ENCODE measurements at regions not wholly inside any gene's neighbourhood (a gene's known extent, or its start where the extent isn't known, plus 50 kb on each side); places are given as distances from the start of the nearest gene placed in this dataset.

- no peak overlapping the region for H3K4me2 ChIP-seq (ENCODE audit: low read depth, low read length)
- no peak overlapping the region for H2AK9ac ChIP-seq (replicated peaks; ENCODE audit: low read depth, low read length, poor library complexity)
- H3K23ac ChIP-seq (ENCODE audit: low read depth, low read length): no peak overlapping the region
- no peak overlapping the region for H3K4ac ChIP-seq (ENCODE audit: low read depth, low read length)
- peaks cover 17% of the 10 kb centered on the region for H4K20me1 ChIP-seq (ENCODE audit: insufficient read depth, low read length)
- H4K5ac ChIP-seq (ENCODE audit: low read depth, low read length): no peak overlapping the region
- H3K9me3 ChIP-seq (ENCODE audit: control insufficient read depth, insufficient read depth, low read length): no peaks in the 10 kb centered on the region
- no peak overlapping the region for H3K14ac ChIP-seq (replicated peaks; ENCODE audit: low read depth, low read length)
- TF ChIP-seq, protein P1, sequence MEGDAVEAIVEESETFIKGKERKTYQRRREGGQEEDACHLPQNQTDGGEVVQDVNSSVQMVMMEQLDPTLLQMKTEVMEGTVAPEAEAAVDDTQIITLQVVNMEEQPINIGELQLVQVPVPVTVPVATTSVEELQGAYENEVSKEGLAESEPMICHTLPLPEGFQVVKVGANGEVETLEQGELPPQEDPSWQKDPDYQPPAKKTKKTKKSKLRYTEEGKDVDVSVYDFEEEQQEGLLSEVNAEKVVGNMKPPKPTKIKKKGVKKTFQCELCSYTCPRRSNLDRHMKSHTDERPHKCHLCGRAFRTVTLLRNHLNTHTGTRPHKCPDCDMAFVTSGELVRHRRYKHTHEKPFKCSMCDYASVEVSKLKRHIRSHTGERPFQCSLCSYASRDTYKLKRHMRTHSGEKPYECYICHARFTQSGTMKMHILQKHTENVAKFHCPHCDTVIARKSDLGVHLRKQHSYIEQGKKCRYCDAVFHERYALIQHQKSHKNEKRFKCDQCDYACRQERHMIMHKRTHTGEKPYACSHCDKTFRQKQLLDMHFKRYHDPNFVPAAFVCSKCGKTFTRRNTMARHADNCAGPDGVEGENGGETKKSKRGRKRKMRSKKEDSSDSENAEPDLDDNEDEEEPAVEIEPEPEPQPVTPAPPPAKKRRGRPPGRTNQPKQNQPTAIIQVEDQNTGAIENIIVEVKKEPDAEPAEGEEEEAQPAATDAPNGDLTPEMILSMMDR (conservative IDR thresholded peaks at IDR 0.05; ENCODE audit: low read depth, low read length): no peak
- TF ChIP-seq MAFK (IDR thresholded peaks at IDR 0.05; ENCODE audit: low read depth, low read length) (no peak), ELK1 (IDR thresholded peaks at IDR 0.05; ENCODE audit: borderline replicate concordance, low read depth, low read length) (no peak), CEBPB (IDR thresholded peaks at IDR 0.05; ENCODE audit: low read depth, low read length) (no peak), MAZ (IDR thresholded peaks at IDR 0.05; ENCODE audit: borderline replicate concordance, low read depth, low read length) (no peak), POLR2A (IDR thresholded peaks at IDR 0.05; ENCODE audit: low read depth, low read length) (no peak), BHLHE40 (IDR thresholded peaks at IDR 0.05; ENCODE audit: low read depth, low read length) (no peak), CHD1 (IDR thresholded peaks at IDR 0.05; ENCODE audit: low read depth, low read length) (no peak), RAD21 (IDR thresholded peaks at IDR 0.05; ENCODE audit: low read length) (no peak), SMC3 (IDR thresholded peaks at IDR 0.05; ENCODE audit: low read depth, low read length) (no peak)
- no peak overlapping the region for H3K18ac ChIP-seq (ENCODE audit: low read depth, low read length)
- H3K79me1 ChIP-seq (ENCODE audit: low read depth in 1 of 2, low read length in 2 of 2): peaks cover 15 to 50% of the 10 kb centered on the region in 2 experiments
- H3K4me1 ChIP-seq (ENCODE audit: control insufficient read depth, insufficient read depth, low read length): peaks cover 9% of the 10 kb centered on the region
- no peak overlapping the region for H2BK20ac ChIP-seq (ENCODE audit: low read depth, low read length)
- dilution Hi-C loops (cut with HindIII; ENCODE audit: low sequenced_read_pairs, unreplicated experiment): no loop called here
- H2AFZ ChIP-seq (replicated peaks; ENCODE audit: low read length, poor library complexity): no peak overlapping the region
- no peak for DNase-seq
- in situ Hi-C loops (cut with MboI; ENCODE audit: low sequenced_read_pairs): no loop called here
- H3K9me1 ChIP-seq (ENCODE audit: insufficient read depth, low read length): peaks cover 20% of the 10 kb centered on the region
- H4K8ac ChIP-seq (ENCODE audit: low read depth in 2 of 2, low read length in 2 of 2): no peak overlapping the region
- H3K56ac ChIP-seq (ENCODE audit: extremely low read depth, insufficient read depth, low read length): no peak overlapping the region
- no peak for ATAC-seq (ENCODE audit: low read depth)
- H2BK120ac ChIP-seq (ENCODE audit: low read depth, low read length): no peak overlapping the region
- H3K36me3 ChIP-seq (ENCODE audit: control insufficient read depth, insufficient read depth, low read length): no peaks in the 10 kb centered on the region
- no TSS peak for BruUV-seq (replicated peaks)
- no peak overlapping the region for H4K91ac ChIP-seq (ENCODE audit: insufficient read depth, low read depth, low read length)
- H3K9ac ChIP-seq (ENCODE audit: low read depth, low read length): no peak overlapping the region
- no peak overlapping the region for H2BK15ac ChIP-seq (ENCODE audit: low read depth, low read length)
- no peak overlapping the region for H2AK5ac ChIP-seq (ENCODE audit: low read depth, low read length)
- H2BK5ac ChIP-seq (ENCODE audit: low read depth, low read length, poor library complexity, severe bottlenecking): no peak overlapping the region
- WGBS, 2 experiments (ENCODE audit: extremely low coverage in 2 of 2, insufficient read length in 1 of 2): no CpG with 5 or more reads among the region's 2 CpGs
- H3K27ac ChIP-seq (ENCODE audit: insufficient read depth, low read length): no peak overlapping the region
- CTCF ChIA-PET: no interaction called here
- no peaks in the 10 kb centered on the region for H3K27me3 ChIP-seq (ENCODE audit: control insufficient read depth, insufficient read depth, low read length)
- no peak overlapping the region for H3K4me3 ChIP-seq (ENCODE audit: insufficient read depth, low read depth, low read length)
- intact Hi-C loops (cut with micrococcal nuclease): loop anchor here (10.0 kb wide), 1 partner anchor 125 kb away; no protein-coding TSS in a partner anchor
- POLR2A ChIA-PET (ENCODE audit: unreplicated experiment): no interaction called here
Observed at GRCh38 chr9:109889456-109889855, 109.5 kb downstream of the PALM2AKAP2 start.

Measured in IMR-90 (cell line).